Tibial nerve (tissue), 4 donors: ENCODE measurements at regions not wholly inside any gene's neighbourhood (a gene's known extent, or its start where the extent isn't known, plus 50 kb on each side); places are given as distances from the start of the nearest gene placed in this dataset.

Experiments used
- DNase-seq, 2 donors: peaks; one replicate each; pipeline ENCODE4 v3.0.0-alpha.2; 2019; ENCODE audit warnings: low spot score in 2 of 2
- H3K27ac ChIP-seq, 4 donors: fragments of 200-600 bp; sonication (generic) in 3 of 4; one replicate each; pipeline ENCODE4 v1.5.1; 2017 to 2019; ENCODE audit warnings: mild to moderate bottlenecking in 1 of 4
- H3K27me3 ChIP-seq, 2 donors: fragments of 200-600 bp; sonication (generic) in 1 of 2; one replicate each; pipeline versions ENCODE4 v1.5.1 to v1.6.0; 2017 to 2019
- H3K36me3 ChIP-seq, 3 donors: fragments of 200-600 bp; sonication (generic); one replicate each; pipeline ENCODE4 v1.5.1; 2018 to 2019
- H3K4me1 ChIP-seq, 4 donors: fragments of 200-600 bp; sonication (generic) in 3 of 4; one replicate each; pipeline ENCODE4 v1.5.1; 2017 to 2019
- H3K4me3 ChIP-seq, 4 donors: fragments of 200-600 bp; sonication (generic) in 3 of 4; one replicate each; pipeline ENCODE4 v1.5.1; 2017 to 2019; ENCODE audit warnings: mild to moderate bottlenecking in 1 of 4, moderate library complexity in 1 of 4
- H3K9me3 ChIP-seq, 4 donors: fragments of 200-600 bp; sonication (generic) in 3 of 4; one replicate each; pipeline ENCODE4 v1.5.1; 2017 to 2019
- EP300 ChIP-seq, 2 donors: sonication (generic); formaldehyde crosslinking; IDR thresholded peaks; one replicate each; pipeline ENCODE4 v1.6.1; 2017; ENCODE audit warnings: antibody characterized with exemption in 2 of 2, mild to moderate bottlenecking in 1 of 2
- POLR2A ChIP-seq, 2 donors: fragments of 450-650 bp; IDR thresholded peaks; one replicate each; pipeline ENCODE4 v1.6.1; 2017; ENCODE audit warnings: antibody characterized with exemption in 2 of 2, mild to moderate bottlenecking in 2 of 2, moderate library complexity in 2 of 2
- WGBS, 2 donors: methylation state at CpG; one replicate each; pipeline ENCODE4 v1.1.5; 2018; 5-methylcytosine and 5-hydroxymethylcytosine counted together
- TF ChIP-seq, protein P1 (sequence below), 5 experiments: fragments of 200-600 bp in 3 of 5; fragments of 450-650 bp in 2 of 5; sonication (generic) in 3 of 5; IDR thresholded peaks; one replicate each; pipeline ENCODE4 v1.5.1; 2016 to 2019; ENCODE audit warnings: antibody characterized with exemption in 5 of 5, mild to moderate bottlenecking in 3 of 5, moderate library complexity in 2 of 5

DNA sequence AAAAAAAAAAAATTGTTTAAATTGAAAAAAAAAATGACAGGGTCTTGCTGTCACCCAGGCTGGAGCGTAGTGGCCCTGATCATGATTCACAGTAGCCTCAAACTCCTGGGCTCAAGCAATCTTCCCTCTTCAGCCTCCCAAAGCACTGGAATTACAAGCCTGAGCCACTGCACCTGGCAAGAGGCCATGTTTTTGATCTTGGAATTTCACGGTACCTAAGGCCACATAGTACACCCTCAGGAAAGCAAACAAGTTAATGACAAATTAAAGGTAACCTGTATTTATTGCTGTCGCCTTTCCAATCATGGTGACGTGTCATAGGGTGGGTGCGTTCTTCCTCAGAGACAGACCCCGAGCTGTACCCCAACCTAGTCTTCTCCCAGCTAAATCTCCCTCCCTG is 79.2 kb downstream of the LINC00237 start:
- no peak for DNase-seq
- Histone ChIP-seq H3K27ac (no peak overlapping the region), H3K27me3 (no peaks in the 10 kb centered on the region), H3K4me3 (no peak overlapping the region), H3K9me3 (no peaks in the 10 kb centered on the region), H3K36me3 (no peaks in the 10 kb centered on the region), H3K4me1 (no peaks in the 10 kb centered on the region)
- TF ChIP-seq EP300 (IDR thresholded peaks at IDR 0.05) = no peak
- no peak for TF ChIP-seq POLR2A (IDR thresholded peaks at IDR 0.05)
- TF ChIP-seq, protein P1, sequence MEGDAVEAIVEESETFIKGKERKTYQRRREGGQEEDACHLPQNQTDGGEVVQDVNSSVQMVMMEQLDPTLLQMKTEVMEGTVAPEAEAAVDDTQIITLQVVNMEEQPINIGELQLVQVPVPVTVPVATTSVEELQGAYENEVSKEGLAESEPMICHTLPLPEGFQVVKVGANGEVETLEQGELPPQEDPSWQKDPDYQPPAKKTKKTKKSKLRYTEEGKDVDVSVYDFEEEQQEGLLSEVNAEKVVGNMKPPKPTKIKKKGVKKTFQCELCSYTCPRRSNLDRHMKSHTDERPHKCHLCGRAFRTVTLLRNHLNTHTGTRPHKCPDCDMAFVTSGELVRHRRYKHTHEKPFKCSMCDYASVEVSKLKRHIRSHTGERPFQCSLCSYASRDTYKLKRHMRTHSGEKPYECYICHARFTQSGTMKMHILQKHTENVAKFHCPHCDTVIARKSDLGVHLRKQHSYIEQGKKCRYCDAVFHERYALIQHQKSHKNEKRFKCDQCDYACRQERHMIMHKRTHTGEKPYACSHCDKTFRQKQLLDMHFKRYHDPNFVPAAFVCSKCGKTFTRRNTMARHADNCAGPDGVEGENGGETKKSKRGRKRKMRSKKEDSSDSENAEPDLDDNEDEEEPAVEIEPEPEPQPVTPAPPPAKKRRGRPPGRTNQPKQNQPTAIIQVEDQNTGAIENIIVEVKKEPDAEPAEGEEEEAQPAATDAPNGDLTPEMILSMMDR (IDR thresholded peaks at IDR 0.05) = no peak
- WGBS, 2 donors = 89 to 94% methylated on average over 6 of the region's 6 CpGs

DNA sequence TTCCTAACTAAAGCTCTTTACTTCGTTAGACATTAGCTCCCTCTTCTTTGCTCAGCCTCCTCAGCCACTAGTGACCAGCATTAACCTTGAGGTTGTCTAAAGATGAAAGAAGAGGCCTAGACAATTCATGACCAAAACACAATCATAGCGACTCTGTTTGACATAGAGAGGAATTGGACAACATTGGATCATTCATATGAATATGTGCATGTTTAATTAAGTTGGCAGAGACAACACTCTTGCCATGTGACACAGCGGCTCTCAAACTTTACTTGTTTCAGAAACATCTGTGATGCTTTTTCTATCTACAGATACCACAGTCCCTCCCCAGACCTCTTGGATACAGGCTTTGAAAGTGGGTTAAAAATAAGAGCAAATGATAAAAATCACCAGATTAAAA is 81.7 kb downstream of the LINC00237 start:
- TF ChIP-seq, protein P1 (IDR thresholded peaks at IDR 0.05) = no peak
- TF ChIP-seq EP300 (IDR thresholded peaks at IDR 0.05) (no peak), POLR2A (IDR thresholded peaks at IDR 0.05) (no peak)
- Histone ChIP-seq H3K36me3 (no peaks in the 10 kb centered on the region), H3K27me3 (peaks cover 0 to 17% of the 10 kb centered on the region in 2 donors), H3K9me3 (no peaks in the 10 kb centered on the region), H3K4me1 (peaks cover 0 to 6% (median 0%) of the 10 kb centered on the region in 4 donors), H3K4me3 (no peak overlapping the region), H3K27ac (no peak overlapping the region)
- WGBS, 2 donors = 85 to 87% methylated on average over 3 of the region's 3 CpGs
- no peak for DNase-seq

DNA sequence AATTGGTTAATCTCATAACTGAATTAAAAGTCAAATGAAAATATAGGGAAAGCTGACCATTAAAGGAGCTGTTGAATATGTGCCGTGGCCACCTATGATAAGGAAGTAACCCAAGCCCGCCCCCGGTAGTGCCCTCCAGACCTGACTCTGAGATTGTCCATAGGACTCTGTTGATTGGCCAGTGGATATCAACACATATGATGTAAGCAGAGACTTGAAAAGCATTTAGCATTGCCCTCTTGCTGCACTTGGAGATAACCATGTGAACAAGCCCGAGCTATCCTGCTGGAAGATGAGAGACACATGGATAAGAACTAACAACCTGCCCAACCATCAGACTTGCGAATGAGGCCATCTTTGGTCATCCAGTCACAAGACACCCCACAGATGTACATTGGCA is 83.2 kb downstream of the LINC00237 start:
- 91 to 95% methylated on average over 5 of the region's 5 CpGs for WGBS, 2 donors
- Histone ChIP-seq H3K9me3 (no peaks in the 10 kb centered on the region), H3K27me3 (peaks cover 0 to 17% of the 10 kb centered on the region in 2 donors), H3K4me3 (no peak overlapping the region), H3K27ac (no peak overlapping the region), H3K4me1 (peaks cover 0 to 6% (median 0%) of the 10 kb centered on the region in 4 donors), H3K36me3 (no peaks in the 10 kb centered on the region)
- DNase-seq = no peak
- TF ChIP-seq EP300 (IDR thresholded peaks at IDR 0.05) = no peak
- TF ChIP-seq, protein P1 (IDR thresholded peaks at IDR 0.05) = no peak
- TF ChIP-seq POLR2A (IDR thresholded peaks at IDR 0.05) = no peak

DNA sequence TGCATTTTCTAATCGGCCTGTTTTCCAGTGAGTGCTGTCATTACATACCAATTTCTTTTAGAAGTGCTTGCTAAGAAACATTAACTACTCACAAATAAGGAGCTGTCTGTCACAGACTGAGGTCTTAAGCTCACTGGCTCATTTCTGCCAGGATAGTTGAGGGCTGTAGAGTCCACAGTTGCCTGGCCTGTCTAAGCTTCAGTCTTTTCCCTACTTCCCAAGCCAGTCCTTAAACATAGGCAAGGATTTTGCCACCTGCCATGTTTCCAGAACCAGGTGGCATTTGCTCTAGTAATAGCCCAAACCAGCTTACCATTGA is 84.7 kb downstream of the LINC00237 start:
- Histone ChIP-seq H3K36me3 (no peaks in the 10 kb centered on the region), H3K27ac (no peak overlapping the region), H3K27me3 (peaks cover 0 to 17% of the 10 kb centered on the region in 2 donors), H3K9me3 (no peaks in the 10 kb centered on the region), H3K4me1 (peaks cover 0 to 6% (median 0%) of the 10 kb centered on the region in 4 donors), H3K4me3 (no peak overlapping the region)
- TF ChIP-seq EP300 (IDR thresholded peaks at IDR 0.05) (no peak), POLR2A (IDR thresholded peaks at IDR 0.05) (no peak)
- TF ChIP-seq, protein P1 (IDR thresholded peaks at IDR 0.05) = no peak
- DNase-seq = no peak
- WGBS, 2 donors = 46 to 53% methylated on average over 1 of the region's 1 CpG

DNA sequence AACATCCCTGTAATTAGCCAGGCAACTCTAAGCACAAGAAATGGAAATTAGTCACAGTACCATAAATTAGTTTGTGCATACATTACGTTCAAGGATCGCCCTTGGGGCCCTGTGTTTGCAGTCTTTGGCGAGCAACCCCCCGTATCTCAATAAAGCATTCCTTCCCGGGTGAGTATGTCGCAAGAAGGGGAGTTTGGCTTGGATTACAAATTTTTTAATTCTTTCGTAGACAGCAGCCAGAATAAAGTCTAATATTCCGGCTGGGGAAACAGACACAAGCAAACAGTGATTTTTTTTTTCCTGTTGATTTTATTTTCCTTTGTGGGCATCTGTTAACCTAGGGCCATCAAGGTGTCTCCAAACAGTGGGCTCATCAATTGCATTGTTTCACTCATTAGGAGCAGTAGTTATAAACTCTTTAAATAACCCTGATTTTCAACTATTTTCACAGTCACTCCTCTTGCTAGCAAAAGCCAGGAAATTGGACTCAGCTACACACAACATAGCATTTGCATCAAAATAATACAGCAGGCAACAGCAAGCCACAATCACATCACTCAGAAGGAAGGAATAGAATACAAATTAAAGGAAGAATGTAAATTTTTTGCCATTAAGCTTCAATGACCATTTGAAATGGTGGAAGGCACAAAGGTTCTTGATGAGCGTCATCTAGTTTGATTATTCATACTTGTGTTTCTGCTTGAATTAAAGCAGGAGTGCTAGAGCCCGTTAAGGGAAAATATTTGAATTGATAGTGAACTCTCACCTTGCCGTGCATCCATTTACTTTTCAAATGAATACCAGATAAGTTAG is 85.3 kb downstream of the LINC00237 start:
- WGBS, 2 donors = 25 to 30% methylated on average over 11 of the region's 11 CpGs
- H3K4me3 ChIP-seq = no peak overlapping the region
- H3K4me1 ChIP-seq = peaks cover 0 to 6% (median 0%) of the 10 kb centered on the region in 4 donors

More for the DNA sequence above, 85.3 kb downstream of the LINC00237 start:
- H3K27me3 ChIP-seq = peaks cover 0 to 17% of the 10 kb centered on the region in 2 donors
- no peak for DNase-seq
- no peak overlapping the region for H3K27ac ChIP-seq
- H3K36me3 ChIP-seq = no peaks in the 10 kb centered on the region
- no peaks in the 10 kb centered on the region for H3K9me3 ChIP-seq
- no peak for TF ChIP-seq POLR2A (IDR thresholded peaks at IDR 0.05)
- no peak for TF ChIP-seq EP300 (IDR thresholded peaks at IDR 0.05)
- TF ChIP-seq, protein P1 (IDR thresholded peaks at IDR 0.05) = no peak
